DLD1 (cell line): ENCODE measurements at regions not wholly inside any gene's neighbourhood (a gene's known extent, or its start where the extent isn't known, plus 50 kb on each side); places are given as distances from the start of the nearest gene placed in this dataset.

Experiments
- in situ Hi-C: cut with HindIII; loops from 2 replicates; pipeline ENCODE4 v1.10.0; 2017; ENCODE audit warnings: low sequenced_read_pairs

- in situ Hi-C loops: loop anchor here (25.0 kb wide), 1 partner anchor 157 kb away; no protein-coding TSS in a partner anchor
Measured at GRCh38 chr9:69955536-69956355, 87.9 kb upstream of the MAMDC2 start.

- in situ Hi-C loops: loop anchor here (25.0 kb wide), 1 partner anchor 150 kb away; no protein-coding TSS in a partner anchor
Measured at GRCh38 chr9:69961843-69962242, 81.8 kb upstream of the MAMDC2 start.

GRCh38 chr9:69963803-69964202 lies 79.8 kb upstream of the MAMDC2 start:
- in situ Hi-C loops: loop anchor here (25.0 kb wide), 1 partner anchor 148 kb away; no protein-coding TSS in a partner anchor

GRCh38 chr9:69964446-69964845 lies 79.2 kb upstream of the MAMDC2 start:
- in situ Hi-C loops: loop anchor here (25.0 kb wide), 1 partner anchor 148 kb away; no protein-coding TSS in a partner anchor

- in situ Hi-C loops: loop anchor here (25.0 kb wide), 1 partner anchor 147 kb away; no protein-coding TSS in a partner anchor
Measured at GRCh38 chr9:69965416-69966145, 78.1 kb upstream of the MAMDC2 start.

- in situ Hi-C loops: loop anchor here (25.0 kb wide), 1 partner anchor 145 kb away; no protein-coding TSS in a partner anchor
Measured at GRCh38 chr9:69967344-69967743, 76.3 kb upstream of the MAMDC2 start.

GRCh38 chr9:69970001-69970533 lies 73.6 kb upstream of the MAMDC2 start:
- in situ Hi-C loops: loop anchor here (25.0 kb wide), 1 partner anchor 142 kb away; no protein-coding TSS in a partner anchor

GRCh38 chr9:69971643-69972449 lies 71.8 kb upstream of the MAMDC2 start:
- in situ Hi-C loops: loop anchor here (25.0 kb wide), 1 partner anchor 140 kb away; no protein-coding TSS in a partner anchor

GRCh38 chr9:69975681-69976080 lies 68.0 kb upstream of the MAMDC2 start:
- in situ Hi-C loops: no loop called here

- in situ Hi-C loops: no loop called here
Measured at GRCh38 chr9:69976152-69976551, 67.5 kb upstream of the MAMDC2 start.

GRCh38 chr9:69980041-69980440 lies 63.6 kb upstream of the MAMDC2 start:
- in situ Hi-C loops: no loop called here

- in situ Hi-C loops: no loop called here
Measured at GRCh38 chr9:69980591-69980990, 63.1 kb upstream of the MAMDC2 start.

- in situ Hi-C loops: no loop called here
Measured at GRCh38 chr9:69981686-69982445, 61.8 kb upstream of the MAMDC2 start.

GRCh38 chr9:69984831-69985230 lies 58.8 kb upstream of the MAMDC2 start:
- in situ Hi-C loops: no loop called here

- in situ Hi-C loops: no loop called here
Measured at GRCh38 chr9:69985971-69986370, 57.7 kb upstream of the MAMDC2 start.

GRCh38 chr9:69986970-69987369 lies 56.7 kb upstream of the MAMDC2 start:
- in situ Hi-C loops: no loop called here

- in situ Hi-C loops: no loop called here
Measured at GRCh38 chr9:69987457-69987856, 56.2 kb upstream of the MAMDC2 start.

- in situ Hi-C loops: no loop called here
Measured at GRCh38 chr9:69993110-69993509, 50.5 kb upstream of the MAMDC2 start.
